H1 (cell line): ENCODE measurements at regions not wholly inside any gene's neighbourhood (a gene's known extent, or its start where the extent isn't known, plus 50 kb on each side); places are given as distances from the start of the nearest gene placed in this dataset.

Source experiments
- CTCF ChIA-PET: fragments of 300-600 bp; sonication (Branson Sonifier 250); formaldehyde crosslinking; loops from one replicate; lab custom pipeline; 2021; ENCODE audit not compliant: partially characterized antibody; lab: Charles Lee
- POLR2A ChIA-PET: fragments of 300-600 bp; sonication (Branson Sonifier 250); formaldehyde crosslinking; loops from one replicate; lab custom pipeline; 2021; ENCODE audit warnings: inconsistent platforms; ENCODE audit not compliant: partially characterized antibody; lab: Charles Lee
- DNase-seq, 2 experiments: peaks; one replicate each; pipeline versions ENCODE4 v3.0.0 to v3.0.0-alpha.2; 2010 to 2022; ENCODE audit warnings: low spot score in 2 of 2, low read depth in 1 of 2, mixed read lengths in 1 of 2
- FAIRE-seq: peaks from 2 replicates; lab custom pipeline; 2011; peaks lifted over from hg19 to GRCh38; lab: Jason Lieb, UNC
- H2AFZ ChIP-seq: 2 replicates; pipeline ENCODE4 v1.8.1; 2012; ENCODE audit warnings: low read length, inconsistent platforms
- H2AK5ac ChIP-seq: 2 replicates; pipeline ENCODE4 v1.6.1; 2013; ENCODE audit warnings: low read depth, low read length
- H2BK120ac ChIP-seq: replicated peaks from 2 replicates; pipeline ENCODE3; 2013; ENCODE audit warnings: low read depth, low read length, inconsistent platforms
- H2BK12ac ChIP-seq: 2 replicates; pipeline ENCODE4 v1.6.1; 2013; ENCODE audit warnings: low read depth, low read length
- H2BK15ac ChIP-seq: 2 replicates; pipeline ENCODE4 v1.6.1; 2013; ENCODE audit warnings: low read length
- H2BK20ac ChIP-seq: 2 replicates; pipeline ENCODE4 v1.6.1; 2013; ENCODE audit warnings: low read length
- H2BK5ac ChIP-seq: 2 replicates; pipeline ENCODE4 v1.6.1; 2013; ENCODE audit warnings: low read depth, low read length
- H3K14ac ChIP-seq: 2 replicates; pipeline ENCODE4 v1.6.1; 2013; ENCODE audit warnings: inconsistent platforms; ENCODE audit not compliant: insufficient read length
- H3K18ac ChIP-seq: 2 replicates; pipeline ENCODE4 v1.6.1; 2013; ENCODE audit warnings: low read length; ENCODE audit errors: extremely low read depth
- H3K23ac ChIP-seq: 2 replicates; pipeline ENCODE4 v1.6.1; 2013; ENCODE audit warnings: inconsistent platforms; ENCODE audit not compliant: insufficient read length
- H3K23me2 ChIP-seq: 2 replicates; pipeline ENCODE4 v1.6.1; 2013; ENCODE audit warnings: low read depth, low read length
- H3K27ac ChIP-seq: 2 replicates; pipeline ENCODE4 v1.6.1; 2011; ENCODE audit warnings: low read depth, low read length, inconsistent platforms
- H3K27me3 ChIP-seq, 4 experiments: replicated peaks in 1 of 4; 1 replicate in 1 of 4; 2 replicates in 3 of 4; pipeline versions ENCODE4 v1.6.1 to v1.8.1; 2011 to 2013; ENCODE audit warnings: low read length in 3 of 4, mild to moderate bottlenecking in 3 of 4, inconsistent platforms in 2 of 4, mixed read lengths in 2 of 4, moderate library complexity in 1 of 4; ENCODE audit not compliant: control insufficient read depth in 3 of 4, insufficient read depth in 3 of 4; ENCODE audit errors: extremely low read depth in 1 of 4
- H3K36me3 ChIP-seq, 4 experiments: 2 replicates each; pipeline versions ENCODE4 v1.6.1 to v1.8.1; 2011 to 2013; ENCODE audit warnings: mild to moderate bottlenecking in 4 of 4, low read length in 3 of 4, moderate library complexity in 2 of 4, control low read depth in 1 of 4, inconsistent platforms in 1 of 4; ENCODE audit not compliant: insufficient read depth in 4 of 4, control insufficient read depth in 2 of 4
- H3K4ac ChIP-seq: replicated peaks from 2 replicates; pipeline ENCODE3; 2013; ENCODE audit warnings: low read length, low read depth, mixed read lengths, inconsistent platforms; ENCODE audit not compliant: insufficient read length
- H3K4me1 ChIP-seq, 4 experiments: replicated peaks in 1 of 4; 1 replicate in 1 of 4; 2 replicates in 3 of 4; pipeline versions ENCODE4 v1.6.1 to v1.8.1; 2011 to 2013; ENCODE audit warnings: low read length in 3 of 4, inconsistent platforms in 2 of 4, mixed read lengths in 1 of 4; ENCODE audit not compliant: insufficient read depth in 4 of 4, control insufficient read depth in 3 of 4
- H3K4me2 ChIP-seq, 2 experiments: 2 replicates each; pipeline versions ENCODE4 v1.6.1 to v1.8.1; 2011 to 2013; ENCODE audit warnings: low read depth in 2 of 2, low read length in 2 of 2, control low read depth in 1 of 2, inconsistent platforms in 1 of 2, mild to moderate bottlenecking in 1 of 2; ENCODE audit not compliant: insufficient read depth in 1 of 2
- H3K4me3 ChIP-seq, 4 experiments: fragments of 200-600, 300-600 bp in 1 of 4; sonication (generic), shearing (Covaris generic), sonication (Bioruptor Twin) in 1 of 4; 2 replicates each; pipeline versions ENCODE4 v1.5.1 to v1.8.1; 2011 to 2016; ENCODE audit warnings: low read length in 4 of 4, low read depth in 3 of 4, control low read depth in 2 of 4, inconsistent platforms in 2 of 4, mild to moderate bottlenecking in 2 of 4, mixed read lengths in 1 of 4, moderate library complexity in 1 of 4; ENCODE audit not compliant: insufficient read depth in 2 of 4; ENCODE audit errors: extremely low read depth in 1 of 4
- H3K56ac ChIP-seq: replicated peaks from 2 replicates; pipeline ENCODE3; 2013; ENCODE audit warnings: low read depth, mild to moderate bottlenecking, mixed read lengths, low read length, inconsistent platforms; ENCODE audit not compliant: insufficient read length
- H3K79me1 ChIP-seq: 2 replicates; pipeline ENCODE4 v1.6.1; 2013; ENCODE audit warnings: low read depth, low read length, control low read depth
- H3K79me2 ChIP-seq, 2 experiments: 2 replicates each; pipeline versions ENCODE4 v1.6.1 to v1.8.1; 2012 to 2013; ENCODE audit warnings: low read length in 2 of 2, mild to moderate bottlenecking in 2 of 2, inconsistent platforms in 1 of 2; ENCODE audit not compliant: insufficient read depth in 2 of 2, control insufficient read depth in 1 of 2
- H3K9ac ChIP-seq, 4 experiments: replicated peaks in 1 of 4; 1 replicate in 1 of 4; 2 replicates in 3 of 4; pipeline versions ENCODE4 v1.6.1 to v1.8.1; 2011 to 2013; ENCODE audit warnings: low read depth in 3 of 4, low read length in 3 of 4, control low read depth in 2 of 4, mild to moderate bottlenecking in 2 of 4, moderate library complexity in 2 of 4, inconsistent platforms in 1 of 4; ENCODE audit errors: extremely low read depth in 1 of 4
- H3K9me3 ChIP-seq, 2 experiments: 2 replicates each; pipeline versions ENCODE4 v1.6.1 to v1.8.1; 2012 to 2013; ENCODE audit warnings: mild to moderate bottlenecking in 2 of 2, moderate library complexity in 2 of 2, control low read depth in 1 of 2, inconsistent platforms in 1 of 2, low read depth in 1 of 2, low read length in 1 of 2, mixed read lengths in 1 of 2; ENCODE audit not compliant: insufficient read depth in 2 of 2
- H4K20me1 ChIP-seq, 2 experiments: replicated peaks in 1 of 2; 2 replicates each; pipeline versions ENCODE3 to v1.8.1; 2011 to 2013; ENCODE audit warnings: inconsistent platforms in 2 of 2, low read length in 2 of 2, mild to moderate bottlenecking in 1 of 2; ENCODE audit not compliant: insufficient read depth in 2 of 2, control insufficient read depth in 1 of 2
- H4K5ac ChIP-seq: 2 replicates; pipeline ENCODE4 v1.6.1; 2013; ENCODE audit warnings: low read length, low read depth, mixed read lengths, inconsistent platforms; ENCODE audit not compliant: insufficient read length
- H4K8ac ChIP-seq: 2 replicates; pipeline ENCODE4 v1.8.0; 2013; ENCODE audit warnings: mild to moderate bottlenecking, moderate library complexity, low read length, inconsistent platforms; ENCODE audit not compliant: insufficient read depth; ENCODE audit errors: extremely low read depth
- H4K91ac ChIP-seq: replicated peaks from 2 replicates; pipeline ENCODE3; 2013; ENCODE audit warnings: low read length, mixed read lengths, inconsistent platforms; ENCODE audit not compliant: insufficient read length
- CEBPB ChIP-seq: IDR thresholded peaks from 2 replicates; pipeline ENCODE4 v1.6.1; 2012; ENCODE audit warnings: low read depth, low read length
- RXRA ChIP-seq: IDR thresholded peaks from 2 replicates; pipeline ENCODE4 v1.6.1; 2011; ENCODE audit warnings: low read depth, mild to moderate bottlenecking, low read length, moderate library complexity; ENCODE audit not compliant: insufficient read depth
- WGBS, 2 experiments: shearing (Covaris generic) in 1 of 2; methylation state at CpG; one replicate each; pipeline versions ENCODE4 v1.1.6 to v1.1.7; 2013 to 2015; ENCODE audit warnings: low lambda C conversion rate in 2 of 2, mixed read lengths in 2 of 2, inconsistent platforms in 1 of 2, low coverage in 1 of 2, missing lambda C conversion rate in 1 of 2; ENCODE audit not compliant: insufficient replicate concordance in 2 of 2, insufficient coverage in 1 of 2, insufficient read length in 1 of 2; ENCODE audit errors: extremely low coverage in 1 of 2, missing lambda C conversion rate in 1 of 2; 5-methylcytosine and 5-hydroxymethylcytosine counted together

GRCh38 chr7:33831389-33832141, 73.8 kb upstream of the BMPER start:
- Histone ChIP-seq H3K4me3 (no peak overlapping the region), H4K20me1 (no peaks in the 10 kb centered on the region), H4K8ac (no peak overlapping the region), H3K4me2 (no peak overlapping the region), H3K4me1 (no peaks in the 10 kb centered on the region), H2BK20ac (no peak overlapping the region), H2BK5ac (no peak overlapping the region), H3K23me2 (no peaks in the 10 kb centered on the region), H3K79me1 (no peaks in the 10 kb centered on the region), H3K23ac (no peak overlapping the region), H3K56ac (no peak overlapping the region), H3K4ac (no peak overlapping the region), H4K5ac (no peak overlapping the region), H3K18ac (no peak overlapping the region), H3K27me3 (no peaks in the 10 kb centered on the region), H2BK15ac (no peak overlapping the region), H3K36me3 (no peaks in the 10 kb centered on the region), H3K9me3 (0 out of 4 replicates have a peak, but pooled peaks cover 0 to under 1% of the 10 kb centered on the region in 2 experiments), H2AK5ac (no peak overlapping the region), H2BK12ac (0 out of 2 replicates have a peak overlapping the region, but pooled peaks have one; percentile 11), H2AFZ (no peak overlapping the region), H3K9ac (no peak overlapping the region), H3K14ac (no peak overlapping the region), H4K91ac (no peak overlapping the region), H3K27ac (no peak overlapping the region), H2BK120ac (no peak overlapping the region), H3K79me2 (no peaks in the 10 kb centered on the region)
- TF ChIP-seq RXRA (no peak), CEBPB (peak; percentile 95)
- DNase-seq (no peak), FAIRE-seq (no peak)
- WGBS, 2 experiments = 88% methylated on average over 10 of the region's 10 CpGs; no CpG with 5 or more reads in 1 of the 2 experiments
- ChIA-PET CTCF (interaction anchor here (0.6 to 0.9 kb wide), 2 partner anchors 21 to 151 kb away, joined by 3 read pairs; no protein-coding TSS in a partner anchor), POLR2A (no interaction called here)
